ENCODE measurements at regions not wholly inside any gene's neighbourhood (a gene's known extent, or its start where the extent isn't known, plus 50 kb on each side); places are given as distances from the start of the nearest gene placed in this dataset.
"Not testable (repeated sequence)": the region's sequence is repeated elsewhere in the genome, so short reads cannot be mapped to it uniquely, and the experiment has no call there.

DNA sequence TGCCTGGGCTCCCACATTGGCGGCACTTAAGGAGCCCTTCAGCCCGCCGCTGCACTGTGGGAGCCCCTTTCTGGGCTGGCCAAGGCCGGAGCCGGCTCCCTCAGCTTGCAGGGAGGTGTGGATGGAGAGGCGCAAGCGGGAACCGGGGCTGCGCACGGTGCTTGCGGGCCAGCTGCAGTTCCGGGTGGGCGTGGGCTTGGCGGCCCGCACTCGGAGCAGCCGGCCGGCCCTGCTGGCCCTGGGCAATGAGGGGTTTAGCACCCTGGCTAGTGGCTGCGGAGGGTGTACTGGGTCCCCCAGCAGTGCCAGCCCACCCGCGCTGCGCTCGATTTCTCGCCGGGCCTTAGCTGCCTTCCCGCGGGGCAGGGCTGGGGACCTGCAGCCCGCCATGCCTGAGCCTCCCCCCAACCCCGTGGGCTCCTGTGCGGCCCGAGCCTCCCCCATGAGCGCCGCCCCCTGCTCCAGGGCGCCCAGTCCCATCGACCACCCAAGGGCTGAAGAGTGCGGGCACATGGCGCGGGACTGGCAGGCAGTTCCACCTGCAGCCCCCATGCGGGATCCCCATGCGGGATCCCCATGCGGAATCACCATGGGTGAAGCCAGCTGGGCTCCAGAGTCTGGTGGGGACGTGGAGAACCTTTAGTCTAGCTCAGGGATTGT is 998.9 kb upstream of the MIR17HG start:
- CTCF ChIA-PET, result interaction anchor here (0.6 kb wide), 1 partner anchor 19 kb away, joined by 3 read pairs; no protein-coding TSS in a partner anchor
- ATAC-seq, H3K27me3 Mint-ChIP-seq, DNase-seq, H3K4me3 Mint-ChIP-seq, H3K36me3 Mint-ChIP-seq, H3K4me1 Mint-ChIP-seq, H3K27ac Mint-ChIP-seq: not testable (repeated sequence)
- peaks cover 12% of the 10 kb centered on the region for H3K9me3 Mint-ChIP-seq (ENCODE audit: low read depth)

DNA sequence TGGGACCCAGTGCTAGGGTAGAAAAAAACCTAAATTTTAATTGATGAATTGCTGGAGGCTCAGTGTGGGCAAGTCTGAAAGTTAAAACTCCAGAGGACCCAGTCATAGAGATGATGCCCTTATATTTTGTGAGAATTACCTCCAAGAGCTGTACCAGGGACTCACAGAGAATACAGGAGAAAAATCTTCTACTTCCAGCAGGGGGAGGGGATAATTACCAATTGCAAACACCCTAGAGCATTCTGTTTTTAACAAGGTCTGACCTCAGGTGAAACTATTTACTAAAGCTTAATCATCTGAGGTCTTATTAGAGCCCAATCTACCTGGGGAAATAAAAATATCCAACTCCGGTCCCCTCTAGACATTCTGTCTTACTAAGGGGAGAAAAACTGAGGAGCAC is 994.7 kb upstream of the MIR17HG start:
- H3K36me3 Mint-ChIP-seq, result no peaks in the 10 kb centered on the region
- no peak overlapping the region for H3K4me3 Mint-ChIP-seq
- H3K27ac Mint-ChIP-seq, result no peak overlapping the region
- CTCF ChIA-PET, result no interaction called here
- no peak for DNase-seq
- no peaks in the 10 kb centered on the region for H3K27me3 Mint-ChIP-seq
- peaks cover 17% of the 10 kb centered on the region for H3K9me3 Mint-ChIP-seq (ENCODE audit: low read depth)
- no peaks in the 10 kb centered on the region for H3K4me1 Mint-ChIP-seq
- no peak for ATAC-seq

DNA sequence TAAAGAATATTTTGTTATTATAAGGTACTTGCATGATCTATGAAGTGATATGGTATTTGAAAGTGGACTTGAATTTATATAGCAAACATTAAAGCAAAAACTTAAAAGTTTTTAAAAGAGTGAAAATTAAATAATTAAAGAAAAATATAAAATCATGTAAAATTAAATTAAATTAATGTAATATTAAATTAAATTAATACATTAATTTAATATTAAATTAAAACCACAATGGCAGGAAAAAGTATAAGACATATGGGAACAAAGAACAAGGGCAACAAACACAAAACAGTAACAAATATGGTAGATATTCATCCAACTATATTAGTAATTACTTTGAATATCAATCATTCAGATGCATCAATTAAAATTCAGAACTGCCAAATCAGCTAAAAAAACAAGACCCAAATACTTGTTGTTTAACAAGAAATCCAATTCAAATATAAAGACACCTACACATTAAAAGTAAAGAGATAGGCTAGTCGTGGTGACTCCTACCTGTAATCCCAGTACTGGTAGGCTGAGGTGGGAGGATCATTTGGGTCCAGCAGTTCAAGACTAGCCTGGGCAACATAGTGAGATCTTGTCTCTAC is 992.2 kb upstream of the MIR17HG start:
- H3K27me3 Mint-ChIP-seq, result no peaks in the 10 kb centered on the region
- no peak overlapping the region for H3K4me3 Mint-ChIP-seq
- no peak overlapping the region for H3K27ac Mint-ChIP-seq
- ATAC-seq (no peak), DNase-seq (no peak)
- peaks cover 10% of the 10 kb centered on the region for H3K9me3 Mint-ChIP-seq (ENCODE audit: low read depth)
- H3K36me3 Mint-ChIP-seq, result no peaks in the 10 kb centered on the region
- no peaks in the 10 kb centered on the region for H3K4me1 Mint-ChIP-seq
- CTCF ChIA-PET, result no interaction called here

DNA sequence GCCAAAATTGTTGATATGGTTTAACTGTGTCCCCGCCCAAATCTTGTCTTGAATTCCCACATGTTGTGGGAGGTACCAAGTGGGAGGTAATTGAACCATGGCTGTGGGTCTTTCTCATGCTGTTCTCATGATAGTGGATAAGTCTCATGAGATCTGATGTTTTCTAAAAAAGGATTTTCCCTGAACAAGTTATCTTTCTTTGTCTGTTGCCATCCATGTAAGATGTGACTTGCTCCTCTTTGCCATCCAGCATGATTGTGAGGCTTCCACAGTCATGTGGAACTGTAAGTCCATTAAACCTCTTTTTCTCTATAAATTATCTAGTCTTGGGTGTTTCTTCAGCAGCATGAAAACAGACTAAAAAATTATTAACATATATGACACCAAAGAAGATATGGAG is 986.7 kb upstream of the MIR17HG start:
- H3K27ac Mint-ChIP-seq, result no peak overlapping the region
- no peak for ATAC-seq
- peaks cover 11% of the 10 kb centered on the region for H3K9me3 Mint-ChIP-seq (ENCODE audit: low read depth)
- no peak overlapping the region for H3K4me3 Mint-ChIP-seq
- no peaks in the 10 kb centered on the region for H3K36me3 Mint-ChIP-seq
- H3K27me3 Mint-ChIP-seq, result no peaks in the 10 kb centered on the region
- CTCF ChIA-PET, result no interaction called here
- DNase-seq, result no peak
- no peaks in the 10 kb centered on the region for H3K4me1 Mint-ChIP-seq

DNA sequence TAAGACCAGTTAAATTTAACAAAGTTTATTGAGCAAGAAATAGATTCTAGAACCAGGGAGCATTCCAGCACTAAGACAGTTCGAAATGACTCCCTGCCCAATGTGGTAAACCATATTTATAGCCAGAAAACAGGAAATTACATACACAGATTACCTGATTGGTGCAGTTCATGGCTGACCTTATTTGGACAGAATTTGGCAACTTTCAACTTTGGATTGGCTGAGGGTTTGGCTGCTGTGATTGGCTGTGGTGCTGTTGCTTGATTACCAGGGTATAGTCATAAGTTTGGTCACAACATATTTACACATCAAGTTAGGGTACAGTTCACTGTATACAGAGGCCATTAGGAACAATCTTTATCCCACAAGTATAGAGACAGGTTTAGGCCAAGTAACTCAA is 984.8 kb upstream of the MIR17HG start:
- Mint-ChIP-seq H3K27ac (no peak overlapping the region), H3K4me1 (no peaks in the 10 kb centered on the region), H3K4me3 (no peak overlapping the region), H3K36me3 (no peaks in the 10 kb centered on the region), H3K27me3 (no peaks in the 10 kb centered on the region), H3K9me3 (ENCODE audit: low read depth) (peaks cover 10% of the 10 kb centered on the region)
- DNase-seq, result no peak
- ATAC-seq, result no peak
- CTCF ChIA-PET, result no interaction called here

DNA sequence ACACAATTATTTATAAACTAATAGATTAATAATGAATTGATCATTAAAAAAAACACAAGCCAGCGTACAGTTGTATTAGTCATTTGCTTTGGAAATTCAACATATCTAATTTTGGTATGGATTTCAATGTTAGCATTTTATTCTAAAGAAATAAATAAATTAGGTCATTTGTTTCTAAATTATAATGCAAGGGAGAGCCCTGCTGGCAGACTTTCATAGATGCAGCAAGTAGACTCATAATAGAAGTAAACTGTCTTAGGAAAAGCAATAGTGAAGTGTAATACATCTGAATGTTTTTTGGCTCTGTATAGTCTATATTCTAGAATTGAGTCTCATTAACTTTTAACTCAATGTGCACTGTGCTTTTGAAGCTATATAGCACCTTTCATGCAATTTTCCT is 982.4 kb upstream of the MIR17HG start:
- Mint-ChIP-seq H3K36me3 (no peaks in the 10 kb centered on the region), H3K9me3 (ENCODE audit: low read depth) (peaks cover 8% of the 10 kb centered on the region), H3K4me3 (no peak overlapping the region), H3K27me3 (no peaks in the 10 kb centered on the region), H3K4me1 (no peaks in the 10 kb centered on the region), H3K27ac (no peak overlapping the region)
- DNase-seq (no peak), ATAC-seq (no peak)
- CTCF ChIA-PET, result no interaction called here

DNA sequence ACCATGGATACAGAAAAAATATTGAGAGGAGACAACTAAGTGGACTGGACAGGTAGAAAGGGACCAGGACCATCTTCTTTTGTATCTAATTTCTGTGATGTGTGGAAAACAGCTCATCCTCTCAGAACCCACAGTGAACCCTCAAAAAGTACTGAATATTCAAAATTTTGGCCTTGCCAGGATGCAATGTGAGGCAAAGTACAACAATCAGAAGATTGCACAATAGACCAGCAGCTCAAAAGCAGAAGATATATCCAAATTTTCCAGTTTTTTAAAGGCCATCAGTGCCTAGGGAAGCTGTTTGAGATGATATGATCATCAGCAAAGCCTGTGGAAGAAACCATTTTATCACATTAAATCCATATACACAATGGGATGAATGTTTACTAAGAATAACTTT is 973.3 kb upstream of the MIR17HG start:
- DNase-seq (no peak), ATAC-seq (no peak)
- H3K4me3 Mint-ChIP-seq, result no peak overlapping the region
- no peaks in the 10 kb centered on the region for H3K4me1 Mint-ChIP-seq
- H3K27ac Mint-ChIP-seq, result no peak overlapping the region
- H3K36me3 Mint-ChIP-seq, result no peaks in the 10 kb centered on the region
- H3K9me3 Mint-ChIP-seq (ENCODE audit: low read depth), result peaks cover 14% of the 10 kb centered on the region
- no peaks in the 10 kb centered on the region for H3K27me3 Mint-ChIP-seq
- CTCF ChIA-PET, result no interaction called here

DNA sequence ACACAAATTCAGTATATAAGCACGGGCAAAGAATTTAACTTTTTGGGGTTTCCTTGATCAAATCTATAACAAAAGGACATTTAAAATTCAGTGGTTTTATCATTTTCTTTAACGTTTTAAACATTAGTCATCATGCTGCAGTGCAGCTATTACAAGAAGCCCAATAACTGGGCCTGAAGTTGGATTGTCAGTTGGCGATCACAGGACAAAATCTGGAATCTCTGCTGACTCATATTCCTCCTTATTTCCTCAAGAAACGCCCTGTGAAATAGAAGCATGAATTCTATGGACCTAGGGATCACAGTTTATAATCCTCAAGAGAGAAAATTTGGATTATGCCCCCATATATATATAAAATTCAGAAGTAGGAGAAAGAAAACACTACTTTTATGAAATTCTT is 971.6 kb upstream of the MIR17HG start:
- ATAC-seq (no peak), DNase-seq (no peak)
- CTCF ChIA-PET, result no interaction called here
- H3K9me3 Mint-ChIP-seq (ENCODE audit: low read depth), result peaks cover 15% of the 10 kb centered on the region
- no peak overlapping the region for H3K27ac Mint-ChIP-seq
- no peaks in the 10 kb centered on the region for H3K4me1 Mint-ChIP-seq
- H3K27me3 Mint-ChIP-seq, result no peaks in the 10 kb centered on the region
- H3K36me3 Mint-ChIP-seq, result no peaks in the 10 kb centered on the region
- H3K4me3 Mint-ChIP-seq, result no peak overlapping the region

DNA sequence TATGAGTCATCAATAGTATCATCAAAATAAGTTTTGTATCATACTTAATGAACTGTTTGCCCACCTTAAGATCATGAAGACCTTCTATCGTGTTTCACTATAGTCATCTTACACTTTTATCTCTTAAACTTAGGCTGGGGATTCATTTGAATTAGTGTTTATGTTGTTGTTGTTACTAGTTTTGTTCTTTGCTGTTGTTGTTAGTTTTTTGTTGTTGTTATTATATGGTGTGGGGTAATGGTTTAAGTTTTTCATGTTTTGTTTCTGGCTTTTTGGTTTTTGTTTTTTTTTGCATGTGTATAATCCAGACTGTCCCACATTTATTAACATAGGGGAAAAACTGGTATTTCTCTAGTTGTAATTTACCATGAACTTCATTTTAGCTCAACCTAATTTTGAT is 965.1 kb upstream of the MIR17HG start:
- DNase-seq, result no peak
- ATAC-seq, result no peak
- CTCF ChIA-PET, result no interaction called here
- H3K9me3 Mint-ChIP-seq (ENCODE audit: low read depth), result peaks cover 14% of the 10 kb centered on the region
- no peaks in the 10 kb centered on the region for H3K4me1 Mint-ChIP-seq
- H3K36me3 Mint-ChIP-seq, result no peaks in the 10 kb centered on the region
- no peak overlapping the region for H3K27ac Mint-ChIP-seq
- no peak overlapping the region for H3K4me3 Mint-ChIP-seq
- no peaks in the 10 kb centered on the region for H3K27me3 Mint-ChIP-seq

DNA sequence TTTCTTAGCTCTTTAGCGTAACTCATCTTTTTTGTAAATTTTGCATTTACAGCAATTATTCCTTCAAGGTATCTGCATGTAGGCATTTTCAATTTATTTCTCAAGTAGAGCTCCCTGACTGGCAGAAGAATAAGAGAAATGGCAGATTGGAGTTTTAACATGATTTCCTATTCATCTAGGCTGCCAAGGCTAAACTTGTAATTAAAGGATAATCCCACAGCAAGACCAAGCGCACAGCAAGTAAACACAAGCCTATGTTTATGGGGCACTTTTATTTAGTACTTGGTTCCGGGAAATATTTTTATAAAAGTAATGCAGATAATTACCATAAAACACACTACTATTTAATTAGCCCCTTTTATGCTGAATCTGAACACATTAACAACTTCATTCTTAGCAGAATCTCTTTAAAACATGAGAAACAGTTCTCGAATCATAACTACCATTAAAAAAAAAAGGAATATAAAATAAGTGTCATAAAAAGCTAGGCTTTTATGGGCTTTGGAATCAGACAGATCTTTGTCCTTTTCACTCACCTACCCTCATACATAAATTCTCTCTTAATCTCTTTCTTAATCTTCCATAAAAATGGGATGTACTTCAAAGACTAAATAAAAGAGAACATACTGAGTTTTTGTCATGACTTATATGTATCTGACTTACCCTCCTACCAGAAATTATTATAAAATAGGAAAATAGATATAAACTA is 961.6 kb upstream of the MIR17HG start:
- H3K27ac Mint-ChIP-seq, result no peak overlapping the region
- no peaks in the 10 kb centered on the region for H3K4me1 Mint-ChIP-seq
- DNase-seq, result no peak
- H3K9me3 Mint-ChIP-seq (ENCODE audit: low read depth), result peaks cover 14% of the 10 kb centered on the region
- CTCF ChIA-PET, result no interaction called here
- ATAC-seq, result no peak
- no peaks in the 10 kb centered on the region for H3K36me3 Mint-ChIP-seq
- no peaks in the 10 kb centered on the region for H3K27me3 Mint-ChIP-seq
- no peak overlapping the region for H3K4me3 Mint-ChIP-seq

DNA sequence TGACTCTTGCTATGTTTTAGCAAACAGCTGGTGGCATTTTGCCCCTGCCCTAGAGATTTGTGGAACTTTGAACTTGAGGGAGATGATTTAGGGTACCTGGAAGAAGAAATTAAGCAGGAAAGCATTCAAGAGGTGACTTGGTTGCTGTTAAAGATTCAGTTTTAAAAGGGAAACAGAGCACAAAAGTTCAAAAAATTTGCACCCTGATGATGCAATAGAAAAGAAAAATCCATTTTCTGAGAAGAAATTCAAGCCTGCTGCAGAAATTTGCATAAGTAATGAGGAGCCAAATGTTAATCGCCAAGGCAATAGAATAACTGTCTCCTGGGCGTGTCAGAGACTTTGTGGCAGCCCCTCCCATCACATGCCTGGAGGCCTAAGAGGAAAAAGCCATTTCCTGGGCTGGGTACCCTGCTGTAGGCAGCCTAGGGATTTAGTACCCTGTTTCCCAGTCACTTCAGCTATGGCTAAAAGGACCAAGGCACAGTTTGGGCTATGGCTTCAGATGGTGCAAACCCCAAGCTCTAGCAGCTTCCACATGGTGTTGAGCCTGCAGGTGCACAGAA is 958.5 kb upstream of the MIR17HG start:
- Mint-ChIP-seq H3K4me1 (no peaks in the 10 kb centered on the region), H3K9me3 (ENCODE audit: low read depth) (peaks cover 18% of the 10 kb centered on the region), H3K36me3 (no peaks in the 10 kb centered on the region), H3K27me3 (no peaks in the 10 kb centered on the region), H3K27ac (no peak overlapping the region), H3K4me3 (no peak overlapping the region)
- CTCF ChIA-PET, result no interaction called here
- DNase-seq (no peak), ATAC-seq (no peak)

DNA sequence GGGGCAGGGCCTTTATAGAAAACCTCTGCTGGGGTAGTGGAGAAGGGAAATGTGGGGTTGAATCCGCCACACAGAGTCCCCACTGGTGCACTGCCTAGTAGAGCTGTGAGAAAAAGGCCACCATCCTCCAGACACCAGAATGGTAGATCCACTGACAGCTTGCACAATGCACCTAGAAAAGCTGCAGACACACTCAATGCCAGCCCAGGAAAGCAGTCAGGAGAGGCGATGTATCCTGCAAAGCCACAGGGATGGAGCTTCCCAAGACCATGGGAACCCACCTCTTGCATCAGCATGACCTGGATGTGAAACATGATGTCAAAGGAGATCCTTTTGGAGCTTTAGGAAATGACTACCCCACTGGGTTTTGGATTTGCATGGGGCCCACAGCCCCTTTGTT is 958.0 kb upstream of the MIR17HG start:
- no peak for DNase-seq
- Mint-ChIP-seq H3K27ac (no peak overlapping the region), H3K36me3 (no peaks in the 10 kb centered on the region), H3K9me3 (ENCODE audit: low read depth) (peaks cover 18% of the 10 kb centered on the region), H3K27me3 (no peaks in the 10 kb centered on the region), H3K4me1 (no peaks in the 10 kb centered on the region), H3K4me3 (no peak overlapping the region)
- CTCF ChIA-PET, result no interaction called here
- ATAC-seq, result no peak

DNA sequence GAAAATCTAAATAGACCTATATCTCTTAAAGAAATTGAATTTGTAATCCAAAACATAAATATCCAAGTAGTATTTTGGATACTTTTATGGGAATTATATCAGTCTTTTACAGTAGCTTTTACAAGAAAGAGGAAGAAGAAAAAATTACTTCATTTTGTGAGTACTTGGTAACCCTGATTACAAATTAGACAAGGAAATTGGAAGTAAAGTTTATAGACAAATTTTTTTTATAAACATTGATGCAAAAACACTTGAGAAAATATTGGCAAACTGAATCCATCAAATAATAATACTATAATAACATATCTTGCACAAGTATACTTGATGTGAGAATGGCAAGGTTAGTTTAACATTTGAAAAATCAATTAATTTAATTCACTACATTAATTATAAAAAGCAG is 954.1 kb upstream of the MIR17HG start:
- no peak for ATAC-seq
- Mint-ChIP-seq H3K4me3 (no peak overlapping the region), H3K9me3 (ENCODE audit: low read depth) (peaks cover 15% of the 10 kb centered on the region), H3K27me3 (no peaks in the 10 kb centered on the region), H3K27ac (no peak overlapping the region), H3K4me1 (no peaks in the 10 kb centered on the region), H3K36me3 (no peaks in the 10 kb centered on the region)
- CTCF ChIA-PET, result no interaction called here
- no peak for DNase-seq

DNA sequence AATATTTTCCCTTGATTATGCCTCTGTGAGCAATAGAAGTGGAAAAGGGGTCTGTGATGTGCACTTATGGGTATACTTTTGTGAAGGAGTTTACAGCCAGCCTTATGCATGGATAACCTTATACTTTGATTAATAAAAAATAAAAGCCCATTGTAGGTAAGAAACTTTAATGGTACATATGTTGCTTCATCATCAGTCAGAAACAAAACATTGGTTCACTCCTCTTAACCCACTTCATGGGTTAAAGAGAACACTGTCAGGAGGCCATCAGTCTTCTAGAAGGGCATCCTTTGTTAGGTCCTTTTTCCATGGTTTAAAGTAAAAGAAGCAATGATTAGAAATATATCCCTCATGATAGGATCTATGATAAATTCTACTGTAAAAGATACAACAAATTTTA is 952.1 kb upstream of the MIR17HG start:
- Mint-ChIP-seq H3K4me1 (no peaks in the 10 kb centered on the region), H3K9me3 (ENCODE audit: low read depth) (peaks cover 11% of the 10 kb centered on the region), H3K27ac (no peak overlapping the region), H3K4me3 (no peak overlapping the region), H3K27me3 (no peaks in the 10 kb centered on the region), H3K36me3 (no peaks in the 10 kb centered on the region)
- CTCF ChIA-PET, result no interaction called here
- DNase-seq (no peak), ATAC-seq (no peak)

All from activated CD8-positive, alpha-beta memory T cell treated with anti-CD3 and anti-CD28 coated beads, Interleukin-2, amount 10 ng/mL, durations not matched to agents 7 days and 5 days (primary cell).